Kidney (tissue), 13 donors: ENCODE measurements at regions not wholly inside any gene's neighbourhood (a gene's known extent, or its start where the extent isn't known, plus 50 kb on each side); places are given as distances from the start of the nearest gene placed in this dataset.

Source experiments
- DNase-seq, 5 donors: peaks; one replicate each; pipeline ENCODE4 v3.0.0-alpha.2; 2013 to 2020
- FAIRE-seq: peaks from 2 replicates; lab custom pipeline; 2012; peaks lifted over from hg19 to GRCh38; lab: Jason Lieb, UNC
- H3K27ac ChIP-seq, 2 donors: one replicate each; pipeline ENCODE4 v1.7.0; 2013; ENCODE audit warnings: low read depth in 2 of 2, low read length in 2 of 2, inconsistent platforms in 1 of 2
- H3K27me3 ChIP-seq: one replicate; pipeline ENCODE4 v1.7.1; 2013; ENCODE audit warnings: low read length, inconsistent platforms; ENCODE audit not compliant: control insufficient read depth, insufficient read depth
- H3K36me3 ChIP-seq, 3 donors: one replicate each; pipeline versions ENCODE4 v1.7.0 to v1.7.1; 2013; ENCODE audit warnings: low read length in 3 of 3, control low read depth in 1 of 3, inconsistent platforms in 1 of 3; ENCODE audit not compliant: insufficient read depth in 3 of 3, control insufficient read depth in 2 of 3
- H3K4me1 ChIP-seq, 3 donors: one replicate each; pipeline versions ENCODE4 v1.7.0 to v1.7.1; 2013; ENCODE audit warnings: low read length in 3 of 3, inconsistent platforms in 1 of 3, low read depth in 1 of 3; ENCODE audit not compliant: control insufficient read depth in 2 of 3, insufficient read depth in 2 of 3
- H3K4me3 ChIP-seq, 3 donors: one replicate each; pipeline versions ENCODE4 v1.7.0 to v1.8.1; 2013; ENCODE audit warnings: low read length in 3 of 3, control low read depth in 1 of 3, inconsistent platforms in 1 of 3
- H3K9ac ChIP-seq, 3 donors: one replicate each; pipeline versions ENCODE4 v1.7.0 to v1.7.1; 2013; ENCODE audit warnings: low read length in 3 of 3, control low read depth in 1 of 3, inconsistent platforms in 1 of 3
- H3K9me3 ChIP-seq, 3 donors: one replicate each; pipeline versions ENCODE4 v1.7.0 to v1.7.1; 2013; ENCODE audit warnings: low read length in 3 of 3, control low read depth in 1 of 3, inconsistent platforms in 1 of 3; ENCODE audit not compliant: control insufficient read depth in 2 of 3, insufficient read depth in 1 of 3
- CTCF ChIP-seq: IDR thresholded peaks from 3 replicates; pipeline ENCODE4 v1.5.1; 2012; ENCODE audit warnings: mild to moderate bottlenecking, moderate library complexity, borderline replicate concordance; ENCODE audit not compliant: insufficient read depth; ENCODE audit errors: extremely low read depth
- intact Hi-C: fragments of 100-400 bp; cut with DNase I; formaldehyde crosslinking; loops from one replicate; pipeline ENCODE4 v1.11.1; 2022
- donor health status: control.
- donor health status: control.
- donor health status: control.
- donor health status: control.
- donor health status: control.
- donor health status: DM: yes; HTN: yes; CAD: no.
- donor health status: Normal renal cell carcinoma (clear cell type).

DNA sequence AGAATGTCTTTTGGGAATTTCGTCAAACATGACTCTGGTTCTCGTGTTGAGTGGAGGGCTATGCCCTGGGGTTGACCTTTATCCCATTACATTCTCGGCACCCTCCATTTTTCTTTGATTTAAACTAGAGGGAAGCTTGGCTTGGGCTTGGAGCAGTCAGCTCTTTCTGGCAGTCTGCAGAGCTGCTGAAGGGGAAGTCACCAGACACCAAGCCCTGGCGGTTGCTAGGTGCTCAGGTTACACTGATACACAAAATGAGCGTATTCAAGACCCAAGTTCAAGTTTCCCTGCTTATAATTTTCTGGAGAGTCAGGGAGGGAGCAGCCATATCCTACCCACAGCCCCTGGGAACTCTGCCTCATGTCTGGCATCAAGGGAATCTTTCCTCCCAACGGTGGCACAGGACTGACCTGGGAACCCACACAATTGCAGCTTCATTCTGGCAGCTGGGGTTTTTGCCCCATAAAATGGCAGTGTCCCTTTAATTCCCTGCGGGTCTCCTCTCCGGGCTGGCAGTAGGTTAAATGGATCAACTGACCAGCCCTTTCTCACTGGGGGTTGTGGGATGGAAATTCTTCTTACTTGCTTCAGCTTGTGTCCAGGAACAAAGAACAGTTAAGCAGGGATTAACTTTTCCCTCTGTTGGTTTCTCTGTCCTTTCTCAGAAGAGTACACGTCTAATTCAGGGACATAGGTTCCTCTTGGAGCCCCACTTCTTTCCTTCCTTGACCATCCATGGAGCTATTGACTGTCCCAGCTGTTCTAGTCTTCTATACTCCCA, 110.0 kb upstream of the DLG1 start:
- intact Hi-C loops, result no loop called here
- Histone ChIP-seq H3K27me3 (no peaks in the 10 kb centered on the region), H3K27ac (no peak overlapping the region), H3K4me1 (no peaks in the 10 kb centered on the region), H3K9ac (no peak overlapping the region), H3K4me3 (no peak overlapping the region), H3K9me3 (no peaks in the 10 kb centered on the region), H3K36me3 (no peaks in the 10 kb centered on the region)
- FAIRE-seq (no peak), DNase-seq (peak in 3 of 5 donors; percentile 61 to 75 (median 62))
- no peak for TF ChIP-seq CTCF

- H3K9ac ChIP-seq, result no peak overlapping the region
- TF ChIP-seq CTCF, result no peak
- no peaks in the 10 kb centered on the region for H3K36me3 ChIP-seq
- FAIRE-seq (no peak), DNase-seq (no peak)
- no peak overlapping the region for H3K4me3 ChIP-seq
- H3K27ac ChIP-seq, result no peak overlapping the region
- H3K4me1 ChIP-seq, result no peaks in the 10 kb centered on the region
- intact Hi-C loops, result no loop called here
- no peaks in the 10 kb centered on the region for H3K27me3 ChIP-seq
- no peaks in the 10 kb centered on the region for H3K9me3 ChIP-seq
Measured at GRCh38 chr3:197407526-197407925, 109.1 kb upstream of the DLG1 start.

DNA sequence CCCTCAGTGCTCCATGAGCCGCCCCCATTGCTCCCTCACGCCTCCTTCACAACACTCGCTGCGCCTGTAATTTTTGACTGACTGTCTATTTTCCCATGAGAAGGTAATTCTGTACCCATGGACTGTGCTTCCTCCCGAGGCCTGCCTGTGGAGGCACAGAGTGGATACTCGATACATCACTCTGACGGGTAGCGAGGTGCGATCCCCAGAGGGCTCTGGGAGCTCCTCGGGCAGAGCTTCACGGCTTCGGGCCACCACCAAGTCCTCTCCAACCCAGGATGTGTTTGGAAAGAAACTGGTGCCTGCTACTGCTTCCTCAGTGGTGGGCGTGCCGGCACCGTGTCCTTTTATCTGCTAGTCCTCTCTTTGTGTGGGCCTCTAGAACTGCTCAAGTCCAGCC, 108.6 kb upstream of the DLG1 start:
- FAIRE-seq (no peak), DNase-seq (no peak)
- Histone ChIP-seq H3K27me3 (no peaks in the 10 kb centered on the region), H3K4me3 (no peak overlapping the region), H3K9ac (no peak overlapping the region), H3K27ac (no peak overlapping the region), H3K9me3 (no peaks in the 10 kb centered on the region), H3K36me3 (no peaks in the 10 kb centered on the region), H3K4me1 (no peaks in the 10 kb centered on the region)
- intact Hi-C loops, result no loop called here
- TF ChIP-seq CTCF, result no peak
